Lung microvascular endothelial cell (primary cell): ENCODE measurements at regions not wholly inside any gene's neighbourhood (a gene's known extent, or its start where the extent isn't known, plus 50 kb on each side); places are given as distances from the start of the nearest gene placed in this dataset.

Source experiments
- DNase-seq, 2 donors: peaks; one replicate each; pipeline versions ENCODE4 v3.0.0 to v3.0.0-alpha.2; 2010; ENCODE audit warnings: low read depth in 2 of 2

DNA sequence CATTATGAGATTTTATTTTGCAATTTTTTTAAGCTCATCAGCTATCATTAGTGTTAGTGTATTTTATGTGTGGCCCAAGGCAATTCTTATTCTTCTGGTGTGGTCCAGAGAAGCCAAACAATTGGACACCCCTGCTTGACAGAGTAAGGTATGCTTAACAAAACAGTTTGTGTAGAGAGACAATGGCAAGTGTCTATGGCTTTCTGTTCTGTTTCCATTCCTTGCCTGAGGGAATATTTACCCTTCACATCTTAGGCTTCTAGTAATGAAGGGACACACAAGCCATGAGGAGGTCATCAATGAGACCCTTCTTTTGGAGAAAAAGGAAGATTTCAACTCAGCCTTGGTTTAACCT, 1278.4 kb upstream of the TENM4 start:
- no peak for DNase-seq

DNA sequence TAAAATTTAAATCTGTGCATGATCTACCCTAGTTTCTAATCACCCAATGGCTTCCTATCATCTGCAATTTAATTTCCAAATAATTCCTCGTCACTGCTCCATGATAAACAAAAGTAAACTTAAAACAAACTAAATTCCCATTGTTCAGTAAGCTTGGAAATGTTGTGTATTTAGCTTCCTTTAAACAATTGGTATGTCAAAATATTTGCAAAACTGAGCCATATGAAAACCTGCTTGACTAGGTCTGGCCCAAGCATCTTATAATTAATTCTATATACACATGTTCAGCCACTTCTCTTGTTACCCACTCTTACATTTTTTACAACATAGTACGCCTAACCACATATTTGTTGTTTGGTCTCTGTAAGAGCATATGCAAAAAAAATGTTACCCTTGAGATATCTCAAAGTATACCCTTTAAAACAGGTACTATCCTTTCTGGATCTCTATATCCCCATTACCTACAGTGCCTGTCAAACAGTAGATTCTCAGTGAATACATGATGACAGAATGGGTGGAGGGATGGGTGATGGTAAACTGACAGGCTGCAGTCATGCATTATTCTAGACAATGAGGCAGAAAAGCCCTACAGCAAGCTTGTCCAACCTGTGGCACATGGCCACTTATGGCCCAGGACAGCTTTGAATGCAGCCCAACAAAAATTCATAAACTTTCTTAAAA, 1277.9 kb upstream of the TENM4 start:
- DNase-seq = no peak

DNA sequence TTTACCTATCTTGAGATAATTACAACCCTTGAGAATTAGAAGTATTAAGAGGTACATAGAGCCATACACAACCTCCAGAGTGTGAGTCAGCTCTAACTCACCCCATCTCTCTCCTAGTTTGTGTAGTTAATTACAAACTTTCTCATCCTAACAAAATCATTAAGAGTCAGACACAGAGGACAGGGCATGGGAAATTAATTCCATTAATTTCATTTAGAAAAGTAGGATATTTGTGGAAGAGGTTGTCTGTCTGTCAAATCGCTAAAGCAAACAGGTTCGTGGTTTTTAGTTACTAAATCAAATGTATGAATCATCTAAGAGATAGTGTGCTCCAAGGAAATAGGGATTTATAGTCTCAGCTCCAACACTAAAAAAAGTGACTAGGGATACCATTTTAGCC, 1261.4 kb upstream of the TENM4 start:
- DNase-seq = no peak

DNA sequence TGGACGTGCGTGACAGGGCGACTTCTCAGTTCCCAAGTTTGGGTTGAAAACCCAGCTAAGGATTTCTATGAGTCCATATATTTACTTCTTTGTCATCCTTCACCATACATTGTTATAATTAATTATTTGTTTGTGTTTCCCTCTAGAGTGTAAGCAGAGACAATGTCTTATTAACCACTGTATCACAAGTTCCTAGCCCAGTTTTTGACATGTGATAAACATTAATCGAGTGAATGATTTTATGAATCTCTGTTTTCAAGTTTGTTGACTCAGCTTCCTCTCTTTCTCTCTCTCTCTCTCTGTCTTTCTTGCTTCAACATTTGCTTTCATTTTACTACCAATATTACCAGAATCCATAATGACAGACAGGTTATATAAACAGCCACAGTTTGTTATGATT, 1259.6 kb upstream of the TENM4 start:
- DNase-seq = no peak

DNA sequence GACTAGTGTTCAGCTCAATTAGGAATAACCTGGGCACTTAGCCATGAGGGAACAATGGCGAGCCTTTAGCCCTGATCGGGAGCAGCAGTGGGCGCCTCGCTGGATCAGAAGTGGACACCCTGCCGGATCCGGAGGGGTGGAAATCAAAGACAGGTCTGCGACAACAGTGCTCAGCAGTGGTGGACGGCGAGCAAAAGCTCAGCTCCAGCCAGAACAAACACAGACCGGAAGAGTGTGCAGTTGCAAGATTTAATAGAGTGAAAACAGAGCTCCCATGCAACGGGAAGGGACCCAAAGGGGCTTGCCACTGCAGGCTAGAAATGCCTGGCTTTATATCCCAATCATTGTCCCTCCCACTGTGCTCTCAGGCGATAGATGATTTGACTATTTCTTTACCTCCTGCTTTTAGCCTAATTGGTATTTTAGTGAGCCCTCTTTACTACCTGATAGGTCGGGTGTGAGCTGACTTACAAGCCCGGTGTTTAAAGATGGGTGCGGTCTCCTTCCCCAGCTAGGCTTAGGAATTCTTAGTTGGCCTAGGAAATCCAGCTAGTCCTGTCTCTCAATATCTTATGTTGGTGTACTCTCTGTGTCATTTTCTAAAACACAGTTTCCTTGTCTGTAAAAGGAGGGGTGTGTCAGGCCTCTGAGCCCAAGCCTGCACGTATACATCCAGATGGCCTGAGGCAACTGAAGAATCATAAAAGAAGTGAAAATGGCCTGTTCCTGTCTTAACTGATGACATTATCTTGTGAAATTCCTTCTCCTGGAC, 1258.8 kb upstream of the TENM4 start:
- peak in 1 of 2 donors; percentile 70 for DNase-seq

DNA sequence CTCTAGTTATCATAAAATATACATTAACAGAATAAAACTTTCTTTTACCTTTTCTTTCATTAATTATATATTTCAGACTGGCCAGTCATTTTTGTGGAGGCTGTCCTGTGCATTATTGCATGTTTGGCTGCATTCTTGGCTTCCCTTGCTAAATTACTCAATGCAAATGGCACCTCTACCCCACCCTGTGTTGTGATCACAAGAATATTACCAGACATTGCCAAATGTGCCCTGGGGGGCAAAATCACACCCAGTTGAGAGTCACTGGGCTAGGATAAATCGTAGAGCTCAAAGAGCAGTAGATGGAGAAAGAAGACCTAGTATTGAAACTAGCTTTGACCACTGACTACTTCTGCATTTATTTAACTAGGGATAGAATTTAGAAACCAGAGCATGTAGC, 1257.8 kb upstream of the TENM4 start:
- DNase-seq = no peak

DNA sequence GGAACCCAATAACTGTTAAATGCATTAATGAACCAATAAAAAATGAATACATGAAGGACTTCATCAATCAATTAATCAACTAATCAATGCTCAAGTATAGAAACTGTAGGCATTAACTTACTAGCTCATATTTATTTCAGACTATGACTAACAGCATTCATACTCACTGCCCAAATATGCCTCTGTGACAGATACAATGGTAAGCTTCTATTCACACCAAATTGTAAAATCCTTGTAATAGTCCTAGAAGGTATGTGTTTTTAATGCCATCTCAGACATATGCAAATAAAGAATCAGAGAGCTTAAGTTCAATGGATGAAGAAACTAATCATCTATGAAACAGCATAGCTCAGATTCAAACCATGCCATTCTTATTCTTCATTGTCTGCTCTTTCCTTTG, 1253.6 kb upstream of the TENM4 start:
- no peak for DNase-seq

DNA sequence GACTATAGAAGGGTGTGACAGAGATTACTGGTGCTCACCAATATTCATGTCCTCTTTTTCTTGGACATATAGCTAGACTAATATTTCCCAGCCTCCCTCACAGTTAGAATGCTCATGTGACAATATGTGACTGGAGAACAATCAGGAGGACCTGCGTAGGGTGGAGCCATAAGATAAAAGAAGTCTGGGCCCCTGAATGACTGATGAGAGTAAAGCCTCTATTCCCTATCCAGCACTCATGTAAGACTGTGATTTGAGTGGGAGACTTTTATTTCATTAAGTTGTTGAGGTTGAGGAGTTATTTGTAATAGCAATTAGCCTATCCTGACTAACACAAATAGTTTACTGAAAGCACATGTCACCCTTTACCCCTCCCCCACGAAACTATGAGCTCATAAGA, 1247.1 kb upstream of the TENM4 start:
- no peak for DNase-seq

DNA sequence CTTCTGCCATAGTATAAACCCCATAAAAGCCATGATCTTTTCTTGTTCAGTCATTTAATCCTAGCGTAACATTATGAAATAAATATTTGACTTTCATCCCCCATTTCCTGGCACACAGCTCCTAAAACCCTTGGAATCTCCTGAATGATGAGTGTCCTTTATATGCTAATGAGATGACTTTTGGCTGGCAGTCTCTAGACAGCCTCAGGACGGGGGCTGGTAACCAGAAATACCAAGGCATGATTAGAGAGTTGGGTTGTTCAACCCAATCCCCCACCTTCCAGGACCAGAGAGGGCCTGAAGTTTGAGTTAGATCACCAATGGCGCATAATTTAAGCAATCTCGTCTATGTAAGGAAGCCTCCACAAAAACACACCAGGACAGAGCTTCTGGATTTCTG, 1246.1 kb upstream of the TENM4 start:
- no peak for DNase-seq

DNA sequence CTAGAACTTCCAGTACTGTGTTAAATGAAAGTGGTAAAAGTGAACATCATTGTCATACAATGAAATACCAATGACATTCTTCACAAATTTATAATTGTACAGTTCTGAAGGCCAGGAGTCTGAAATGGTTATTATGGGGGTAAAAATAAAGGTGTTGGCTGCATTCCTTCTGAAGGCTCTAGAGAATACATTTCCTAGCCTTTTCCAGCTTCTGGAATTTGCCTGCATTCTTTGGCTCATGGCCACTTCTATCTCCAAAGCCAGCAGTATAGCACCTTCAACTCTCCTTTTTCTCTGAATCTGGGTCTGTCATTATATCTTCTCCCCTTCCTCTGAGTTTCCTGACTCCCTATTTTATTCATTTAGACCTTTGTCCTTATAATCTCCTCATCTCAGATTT, 1232.7 kb upstream of the TENM4 start:
- no peak for DNase-seq

DNA sequence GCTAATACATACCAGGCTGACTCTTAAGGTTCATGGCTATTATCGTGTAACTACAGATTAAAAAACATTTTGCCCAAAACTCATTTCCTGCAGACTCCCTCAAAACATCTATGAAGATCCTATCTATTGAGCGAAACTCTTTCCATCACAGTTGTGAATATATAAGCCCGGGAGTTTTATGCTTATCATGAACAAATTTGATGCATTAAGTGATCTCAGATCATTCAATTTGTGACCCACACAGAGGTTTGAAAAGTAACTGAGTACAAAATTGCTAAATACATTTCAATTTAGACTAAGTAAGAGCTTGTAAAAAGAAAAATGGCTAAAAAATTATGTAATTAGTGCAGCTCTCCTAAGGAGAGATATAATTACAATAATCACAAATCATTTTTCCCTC, 1228.8 kb upstream of the TENM4 start:
- no peak for DNase-seq

DNA sequence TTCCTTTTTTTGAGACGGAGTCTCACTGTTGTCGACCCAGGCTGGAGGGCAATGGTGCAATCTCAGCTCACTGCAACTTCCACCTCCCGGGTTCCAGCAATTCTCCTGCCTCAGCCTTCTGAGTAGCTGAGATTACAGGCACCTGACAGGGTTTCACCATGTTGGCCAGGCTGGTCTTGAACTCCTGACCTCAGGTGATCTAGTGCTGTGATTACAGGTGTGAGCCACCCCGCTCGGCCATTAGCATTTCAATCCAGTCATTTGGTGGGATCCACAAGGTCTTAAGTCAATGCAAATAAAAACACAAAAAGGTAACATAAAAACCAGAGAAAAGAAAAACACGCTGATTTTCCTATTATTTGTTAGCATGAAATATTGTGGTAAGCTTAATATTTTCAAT, 1227.2 kb upstream of the TENM4 start:
- DNase-seq = no peak

DNA sequence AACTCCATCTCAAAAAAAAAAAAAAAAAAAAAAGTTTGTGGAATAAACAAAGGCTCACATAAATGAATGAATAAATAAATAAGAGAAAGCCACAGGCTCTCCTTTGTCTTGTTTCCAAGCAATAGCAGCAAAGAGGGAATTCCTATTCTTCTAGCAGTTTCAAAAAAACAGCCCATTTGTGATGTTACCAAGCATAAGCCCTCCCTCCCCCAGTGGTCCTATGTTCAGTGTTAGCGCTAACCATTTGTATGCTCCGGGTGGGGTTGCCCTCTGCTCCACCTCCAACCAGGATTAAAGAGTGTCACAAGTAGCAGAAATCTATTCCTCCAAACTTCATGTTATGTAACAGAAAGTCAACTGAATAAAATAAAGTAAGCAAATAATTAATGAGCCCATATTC, 1215.0 kb upstream of the TENM4 start:
- DNase-seq = no peak

DNA sequence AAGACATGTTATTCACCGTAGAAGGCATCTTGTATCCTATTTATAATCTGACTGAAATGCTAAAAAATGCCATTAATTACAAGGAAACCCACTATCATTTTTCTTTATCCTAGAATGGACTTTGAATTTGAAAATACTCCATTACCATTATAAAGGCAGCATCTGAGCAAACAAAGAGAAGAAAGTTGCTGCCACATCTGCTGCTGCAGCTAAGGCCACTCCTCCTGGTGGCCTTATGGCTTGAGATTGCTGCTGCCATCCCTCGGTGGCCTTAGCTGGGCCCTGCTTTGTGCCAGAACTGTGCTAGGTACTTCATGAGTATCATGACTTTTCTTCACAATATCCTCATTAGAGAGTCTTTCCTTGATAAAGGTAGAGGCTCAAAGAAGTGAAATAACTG, 1210.1 kb upstream of the TENM4 start:
- no peak for DNase-seq

DNA sequence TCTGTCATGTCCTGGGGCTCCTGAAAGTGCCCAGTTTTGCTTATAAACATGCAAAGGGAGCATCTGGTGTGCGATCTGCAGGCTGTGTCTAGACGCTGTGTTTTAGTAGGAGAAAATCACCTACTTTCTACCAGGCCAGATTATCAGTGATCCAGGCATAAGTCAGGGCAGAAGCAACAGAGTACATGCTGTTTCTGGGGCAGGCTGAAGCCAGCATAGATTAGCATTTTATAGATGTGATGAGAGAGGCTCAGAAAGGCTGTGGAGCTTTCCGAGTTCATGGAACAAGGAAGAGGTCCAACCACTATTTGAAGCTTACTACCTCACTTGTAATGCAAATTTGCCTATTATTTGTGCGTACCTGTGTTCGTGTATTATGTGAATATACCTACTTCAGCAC, 1208.4 kb upstream of the TENM4 start:
- DNase-seq = no peak

DNA sequence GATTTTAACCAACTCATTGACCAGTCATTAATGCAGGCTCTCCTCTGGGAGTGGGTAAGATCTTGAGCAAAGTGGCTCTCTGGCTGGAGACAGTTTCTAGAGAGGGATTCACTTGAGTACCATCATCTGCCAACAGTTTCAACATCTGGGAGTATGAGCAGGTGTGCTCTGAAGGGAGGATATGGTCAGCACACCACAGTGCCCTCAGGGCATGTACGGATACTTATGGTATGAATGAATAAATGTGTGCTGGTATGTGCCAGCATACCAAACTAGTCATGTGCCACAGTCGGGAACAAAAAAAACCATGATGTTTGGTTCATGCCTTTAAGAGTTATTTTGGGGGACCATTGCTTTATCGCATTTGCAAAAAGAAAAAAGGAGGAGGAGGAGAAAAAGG, 1197.5 kb upstream of the TENM4 start:
- DNase-seq = no peak

DNA sequence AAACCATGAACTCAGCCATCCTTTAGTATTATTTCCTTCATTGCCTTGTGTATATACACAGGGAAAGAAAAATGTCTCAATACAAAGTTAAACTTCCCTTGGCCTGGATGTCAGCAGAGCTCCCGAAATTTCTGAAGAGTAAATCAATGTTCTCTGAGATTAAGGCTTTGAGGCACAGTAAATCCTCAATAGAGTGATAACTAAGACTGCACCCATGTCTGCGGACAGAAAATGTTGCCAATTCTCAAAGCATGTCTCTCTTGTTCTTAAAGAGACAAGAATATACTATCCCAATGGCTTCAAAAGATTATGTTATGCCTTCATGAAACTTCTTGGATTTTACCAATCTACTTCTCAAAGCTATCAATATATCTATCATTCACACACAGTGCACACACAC, 1196.7 kb upstream of the TENM4 start:
- no peak for DNase-seq

DNA sequence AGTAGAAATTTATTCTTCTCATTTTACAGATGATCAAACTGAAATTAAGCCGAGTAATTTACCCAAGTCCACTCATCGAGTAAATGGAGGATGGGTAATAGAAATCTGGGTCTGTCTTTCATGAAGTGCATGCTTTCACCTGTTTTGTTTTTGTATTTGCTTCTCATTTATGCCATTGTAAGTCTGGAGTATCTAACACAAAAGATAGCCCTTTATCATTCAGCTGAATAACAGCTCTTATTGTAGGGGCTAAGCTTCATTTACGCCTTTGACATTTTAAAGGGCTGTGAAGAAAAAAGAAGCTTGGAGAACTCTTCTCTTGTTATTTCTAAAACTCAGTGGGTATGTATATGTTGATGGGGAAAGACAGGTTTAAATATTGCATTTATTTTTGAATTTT, 1196.2 kb upstream of the TENM4 start:
- no peak for DNase-seq

DNA sequence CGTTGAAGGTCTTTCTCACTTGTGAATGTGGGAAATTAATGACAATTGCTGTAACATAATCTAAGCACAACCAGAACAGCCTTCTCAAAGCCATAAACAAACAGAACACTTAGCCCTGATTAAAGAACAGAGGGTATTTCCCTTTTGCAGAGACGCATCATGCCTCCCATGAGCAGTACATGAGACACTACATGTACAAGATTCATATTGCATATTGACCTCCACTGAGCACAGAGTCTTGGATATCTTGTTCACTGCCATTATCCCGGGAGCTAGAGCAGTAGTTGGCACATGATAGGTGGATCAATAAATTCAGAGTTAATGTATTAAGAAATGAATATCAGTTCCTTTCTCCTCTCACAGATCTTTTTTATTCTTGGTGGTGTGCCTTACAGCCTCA, 1194.3 kb upstream of the TENM4 start:
- no peak for DNase-seq

DNA sequence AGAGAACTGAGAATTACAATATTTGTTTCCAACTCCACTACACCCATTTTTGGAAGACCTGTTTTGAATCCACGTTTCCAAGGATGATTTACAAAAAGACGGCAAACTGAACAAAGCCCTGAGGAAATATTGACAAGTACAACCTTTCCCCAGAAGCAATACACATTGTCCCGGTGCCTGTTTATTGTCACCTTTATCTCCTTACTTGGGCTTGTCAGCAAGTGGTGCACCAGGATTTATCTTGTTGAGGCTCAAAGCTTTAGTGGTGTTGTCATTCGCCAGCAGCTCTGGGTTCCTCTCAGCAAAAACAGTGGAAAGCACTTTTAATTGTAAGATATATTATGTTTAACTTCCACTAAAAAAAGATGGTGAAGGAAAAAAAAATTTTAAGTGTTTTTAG, 1191.9 kb upstream of the TENM4 start:
- DNase-seq = no peak

DNA sequence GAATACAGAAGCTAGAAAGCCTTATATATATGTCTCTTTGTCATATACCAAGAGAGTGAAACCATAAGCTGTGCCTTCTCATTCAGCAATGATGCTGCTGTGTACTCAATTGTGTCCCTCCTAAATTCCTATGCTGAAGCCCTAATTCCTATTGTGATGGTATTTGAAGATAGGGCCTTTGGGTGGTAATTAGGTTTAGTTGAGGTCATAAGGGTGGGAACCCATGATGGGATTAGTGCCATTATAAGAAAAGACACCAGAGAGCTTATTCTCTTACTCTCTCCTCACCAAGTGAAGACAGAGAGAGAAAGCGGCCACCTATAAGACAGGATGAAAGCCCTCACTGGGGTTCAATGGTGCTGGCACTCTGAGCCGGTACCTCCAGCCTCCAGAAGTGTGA, 1191.3 kb upstream of the TENM4 start:
- no peak for DNase-seq

DNA sequence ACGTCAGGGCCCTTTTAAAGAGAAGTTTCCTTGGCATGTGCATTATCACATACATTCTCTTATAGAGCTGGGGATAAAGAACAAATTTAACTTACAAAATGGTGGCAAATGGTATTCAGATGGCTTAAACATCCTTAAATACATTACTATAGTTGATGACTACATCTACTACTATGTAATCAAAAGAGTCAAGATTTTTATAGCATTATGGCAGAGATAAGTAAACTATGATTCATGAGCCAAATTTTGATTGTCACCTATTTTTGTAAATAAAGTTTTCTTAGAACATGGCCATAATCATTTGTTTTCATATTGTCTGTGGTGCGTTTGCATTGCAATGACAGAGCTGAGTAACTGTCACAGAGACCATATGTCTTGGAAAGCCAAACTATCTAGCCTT, 1188.6 kb upstream of the TENM4 start:
- no peak for DNase-seq

DNA sequence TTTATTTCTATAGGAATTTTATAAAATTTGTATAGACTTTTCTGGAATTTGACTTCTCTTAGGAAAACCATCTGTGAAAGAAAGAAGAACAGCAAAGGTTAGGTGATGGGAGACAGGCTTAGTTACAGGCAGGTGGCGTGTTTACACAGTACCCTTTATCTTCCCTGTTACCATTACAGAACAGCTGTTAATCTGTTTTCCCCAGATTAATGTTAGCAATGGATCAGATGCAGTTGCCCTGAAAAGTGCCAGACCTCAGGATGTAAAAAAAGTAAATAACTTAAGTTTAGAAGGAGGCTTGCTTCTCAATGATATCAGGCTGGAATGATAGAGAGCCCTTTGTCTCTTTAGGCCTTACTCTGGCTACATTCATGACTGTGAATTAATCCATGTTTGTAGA, 1186.5 kb upstream of the TENM4 start:
- no peak for DNase-seq

DNA sequence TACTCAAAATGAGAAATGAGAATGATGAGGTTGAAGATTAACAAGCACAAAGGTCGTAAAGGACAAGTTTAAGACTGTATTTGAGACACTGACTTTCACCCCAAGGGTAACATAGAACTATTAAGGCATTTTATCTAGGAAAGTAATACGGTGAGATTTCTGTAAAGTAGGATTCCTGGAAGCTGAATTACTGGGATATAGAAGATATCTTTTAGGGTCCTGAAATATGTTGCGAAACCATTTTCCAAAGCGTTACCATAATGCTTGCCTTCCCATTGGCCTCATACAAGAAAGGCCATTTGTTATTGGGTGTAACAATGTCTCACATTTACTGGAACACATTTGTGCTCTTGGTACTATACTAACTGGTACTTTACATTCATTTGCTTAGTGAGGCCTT, 1185.9 kb upstream of the TENM4 start:
- DNase-seq = no peak
